ENCODE measurements at regions not wholly inside any gene's neighbourhood (a gene's known extent, or its start where the extent isn't known, plus 50 kb on each side); places are given as distances from the start of the nearest gene placed in this dataset.

GRCh38 chr3:66606126-66606525 lies 105.3 kb upstream of the LRIG1 start:
- TF ChIP-seq EZH2 (IDR thresholded peaks at IDR 0.05; ENCODE audit: borderline replicate concordance, low read depth, low read length, severe bottlenecking) (no peak), CTCF (IDR thresholded peaks at IDR 0.05; ENCODE audit: extremely low read depth in 1 of 2, insufficient read depth in 1 of 2, low read depth in 1 of 2, low read length in 2 of 2) (no peak), POLR2AphosphoS5 (IDR thresholded peaks at IDR 0.05; ENCODE audit: insufficient read depth, low read depth, low read length) (no peak), POLR2A (IDR thresholded peaks at IDR 0.05; ENCODE audit: low read depth, low read length) (no peak), JUN (IDR thresholded peaks at IDR 0.05; ENCODE audit: borderline replicate concordance, insufficient read depth, insufficient read length, low read depth) (no peak)

All from endothelial cell of umbilical vein (primary cell).